NB4 (cell line): ENCODE measurements at regions not wholly inside any gene's neighbourhood (a gene's known extent, or its start where the extent isn't known, plus 50 kb on each side); places are given as distances from the start of the nearest gene placed in this dataset.

Source experiments
- POLR2A ChIP-seq: IDR thresholded peaks from 2 replicates; pipeline ENCODE4 v1.6.1; 2011; ENCODE audit warnings: mild to moderate bottlenecking; ENCODE audit not compliant: insufficient read length; ENCODE audit errors: extremely low read depth
- TF ChIP-seq, protein P1 (sequence below): IDR thresholded peaks from one replicate; pipeline ENCODE4 v1.5.1; 2012; ENCODE audit warnings: low read depth, low read length
- TF ChIP-seq, protein P2 (sequence below): IDR thresholded peaks from 2 replicates; pipeline ENCODE4 v1.6.1; 2011; ENCODE audit warnings: low read depth, low read length

DNA sequence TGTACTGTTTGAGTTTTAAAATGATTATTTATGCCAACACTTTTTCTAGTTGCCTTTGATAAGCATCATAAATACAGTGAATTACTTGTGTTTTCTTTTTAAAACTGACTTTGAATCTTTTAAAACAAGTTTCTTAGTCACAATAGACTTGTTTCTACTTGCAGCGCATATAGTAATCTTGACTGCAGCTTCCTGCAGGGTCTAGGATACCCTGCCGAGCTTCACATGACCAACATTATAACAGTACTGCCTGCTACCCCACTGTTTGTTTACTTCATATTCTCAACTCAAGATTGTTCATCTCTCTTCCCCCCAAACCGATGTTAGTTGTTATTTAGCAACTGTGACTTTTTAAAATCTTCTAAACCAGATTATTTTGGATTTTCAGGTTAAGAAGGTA lies 751.3 kb upstream of the NEGR1 start:
- TF ChIP-seq, protein P1, sequence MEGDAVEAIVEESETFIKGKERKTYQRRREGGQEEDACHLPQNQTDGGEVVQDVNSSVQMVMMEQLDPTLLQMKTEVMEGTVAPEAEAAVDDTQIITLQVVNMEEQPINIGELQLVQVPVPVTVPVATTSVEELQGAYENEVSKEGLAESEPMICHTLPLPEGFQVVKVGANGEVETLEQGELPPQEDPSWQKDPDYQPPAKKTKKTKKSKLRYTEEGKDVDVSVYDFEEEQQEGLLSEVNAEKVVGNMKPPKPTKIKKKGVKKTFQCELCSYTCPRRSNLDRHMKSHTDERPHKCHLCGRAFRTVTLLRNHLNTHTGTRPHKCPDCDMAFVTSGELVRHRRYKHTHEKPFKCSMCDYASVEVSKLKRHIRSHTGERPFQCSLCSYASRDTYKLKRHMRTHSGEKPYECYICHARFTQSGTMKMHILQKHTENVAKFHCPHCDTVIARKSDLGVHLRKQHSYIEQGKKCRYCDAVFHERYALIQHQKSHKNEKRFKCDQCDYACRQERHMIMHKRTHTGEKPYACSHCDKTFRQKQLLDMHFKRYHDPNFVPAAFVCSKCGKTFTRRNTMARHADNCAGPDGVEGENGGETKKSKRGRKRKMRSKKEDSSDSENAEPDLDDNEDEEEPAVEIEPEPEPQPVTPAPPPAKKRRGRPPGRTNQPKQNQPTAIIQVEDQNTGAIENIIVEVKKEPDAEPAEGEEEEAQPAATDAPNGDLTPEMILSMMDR: no peak
- TF ChIP-seq POLR2A: no peak
- TF ChIP-seq, protein P2, sequence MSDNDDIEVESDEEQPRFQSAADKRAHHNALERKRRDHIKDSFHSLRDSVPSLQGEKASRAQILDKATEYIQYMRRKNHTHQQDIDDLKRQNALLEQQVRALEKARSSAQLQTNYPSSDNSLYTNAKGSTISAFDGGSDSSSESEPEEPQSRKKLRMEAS: no peak
